GM12892 (cell line): ENCODE measurements at regions not wholly inside any gene's neighbourhood (a gene's known extent, or its start where the extent isn't known, plus 50 kb on each side); places are given as distances from the start of the nearest gene placed in this dataset.

Source experiments
- POLR2A ChIP-seq: IDR thresholded peaks from 2 replicates; pipeline ENCODE4 v1.6.1; 2011; ENCODE audit warnings: low read depth, low read length, control low read depth
- POLR2AphosphoS5 ChIP-seq: IDR thresholded peaks from 2 replicates; pipeline ENCODE4 v1.6.1; 2011; ENCODE audit warnings: low read depth, low read length, control low read depth
- TAF1 ChIP-seq: IDR thresholded peaks from 2 replicates; pipeline ENCODE4 v1.6.1; 2011; ENCODE audit warnings: low read depth, mild to moderate bottlenecking, control low read depth, low read length, borderline replicate concordance

- TF ChIP-seq POLR2A (no peak), POLR2AphosphoS5 (no peak), TAF1 (no peak)
Observed at GRCh38 chr6:30806581-30807183, 62.3 kb upstream of the IER3 start.
